Stimulated activated CD8-positive, alpha-beta memory T cell treated with anti-CD3 and anti-CD28 coated beads, Interleukin-7, amount 100 ng/mL, for 4 hours (primary cell): ENCODE measurements at regions not wholly inside any gene's neighbourhood (a gene's known extent, or its start where the extent isn't known, plus 50 kb on each side); places are given as distances from the start of the nearest gene placed in this dataset.
"Not testable (repeated sequence)": the region's sequence is repeated elsewhere in the genome, so short reads cannot be mapped to it uniquely, and the experiment has no call there.

Source experiments
- DNase-seq, 2 donors: peaks; one replicate each; pipeline ENCODE4 v3.0.0-alpha.2; 2020; ENCODE audit warnings: low read depth in 2 of 2

DNA sequence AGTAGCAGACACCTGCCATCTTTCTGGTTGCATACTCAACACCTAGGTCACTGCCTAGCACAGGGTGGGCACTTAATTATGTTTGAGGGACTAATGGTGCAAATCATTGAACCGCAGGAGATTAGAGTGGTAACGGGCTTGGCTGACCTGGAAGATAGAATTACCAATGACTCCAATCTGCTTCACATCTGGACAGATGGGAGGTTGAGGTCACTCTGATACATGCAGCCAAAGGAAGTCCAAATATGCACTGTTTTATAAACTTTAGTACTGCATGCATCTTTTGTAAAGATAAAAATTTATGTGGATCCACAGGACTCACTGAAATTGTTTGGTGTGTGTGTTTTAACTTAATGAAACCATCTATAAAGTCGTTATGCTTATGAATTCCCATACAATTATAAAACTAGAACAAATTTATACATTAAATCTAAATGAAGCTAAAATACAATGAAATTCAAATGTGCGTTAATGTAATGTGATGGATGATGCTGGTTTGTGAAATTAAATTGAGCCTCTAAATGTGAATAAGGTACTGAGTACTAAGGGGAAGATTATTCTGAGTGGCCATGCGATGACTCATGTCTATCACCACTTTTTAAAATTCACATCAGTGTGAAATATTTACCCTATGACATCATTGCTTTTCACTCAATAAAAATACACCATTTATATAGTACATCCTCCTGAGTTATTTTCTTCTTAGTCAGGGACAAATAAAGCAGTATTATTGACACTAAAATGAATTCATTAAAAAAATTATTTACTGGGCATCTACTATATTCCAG is 224.7 kb upstream of the FAM78B start:
- DNase-seq = no peak

DNA sequence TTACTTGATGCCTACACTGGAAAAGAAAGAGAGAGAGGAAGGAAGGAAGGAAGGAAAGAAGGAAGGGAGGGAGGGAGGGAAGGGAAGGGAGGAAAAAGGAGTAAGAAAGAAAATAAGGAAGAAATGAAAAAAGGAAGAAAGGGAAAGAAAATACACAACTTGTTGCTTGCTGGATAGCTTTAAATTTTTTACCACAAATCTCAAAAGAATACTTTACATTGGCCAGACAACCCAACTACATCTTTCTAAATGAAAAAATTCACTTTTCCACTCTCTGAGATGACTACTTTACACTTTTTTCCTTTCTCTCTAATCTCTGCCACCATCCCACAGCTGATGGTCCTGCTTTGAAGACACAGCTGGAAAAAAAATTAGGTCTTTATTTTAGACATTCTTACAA is 228.9 kb upstream of the FAM78B start:
- DNase-seq = no peak

DNA sequence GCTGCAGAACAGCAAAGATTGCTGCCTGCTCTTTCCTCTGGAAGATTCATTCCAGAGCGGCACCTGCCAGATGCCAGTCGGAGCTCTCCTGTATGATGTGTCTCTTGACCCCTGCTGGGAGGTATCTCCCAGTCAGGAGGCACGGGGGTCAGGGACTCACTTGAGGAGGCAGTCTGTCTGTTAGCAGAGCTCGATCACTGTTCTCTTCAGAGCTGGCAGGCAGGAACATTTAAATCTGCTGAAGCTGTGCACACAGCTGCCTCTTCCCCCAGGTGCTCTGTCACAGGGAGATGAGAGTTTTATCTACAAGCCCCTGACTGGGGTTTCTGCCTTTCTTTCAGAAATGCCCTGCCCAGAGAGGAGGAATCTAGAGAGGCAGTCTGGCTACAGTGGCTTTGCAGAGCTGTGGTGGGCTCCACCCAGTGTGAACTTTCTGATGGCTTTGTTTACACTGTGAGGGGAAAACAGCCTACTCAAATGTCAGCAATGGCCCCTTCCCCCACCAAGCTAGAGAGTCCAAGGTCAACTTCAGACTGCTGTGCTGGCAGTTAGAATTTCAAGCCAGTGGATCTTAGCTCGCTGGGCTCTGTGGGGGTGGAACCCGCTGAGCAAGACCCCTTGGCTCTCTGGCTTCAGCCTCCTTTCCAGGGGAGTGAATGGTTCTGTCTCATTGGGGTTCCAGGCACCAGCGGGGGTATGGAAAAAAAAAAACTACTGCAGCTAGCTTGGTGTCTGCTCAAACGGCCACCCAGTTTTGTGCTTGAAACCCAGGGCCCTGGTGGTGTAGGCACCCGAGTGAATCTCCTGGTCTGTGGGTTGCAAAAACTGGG is 242.7 kb upstream of the FAM78B start:
- not testable (repeated sequence) for DNase-seq

DNA sequence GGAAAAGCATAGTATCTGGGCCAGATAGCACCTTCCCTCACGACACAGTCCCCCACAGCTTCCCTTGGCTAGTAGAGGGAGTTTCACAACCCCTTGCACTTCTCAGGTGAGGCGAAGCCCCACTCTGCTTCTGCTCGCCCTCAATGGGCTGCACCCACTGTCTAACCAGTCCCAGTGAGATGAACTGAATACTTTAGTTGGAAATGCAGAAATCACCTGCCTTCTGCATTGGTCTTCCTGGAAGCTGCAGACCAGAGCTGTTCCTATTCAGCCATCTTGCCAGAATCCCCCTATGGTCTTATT is 243.2 kb upstream of the FAM78B start:
- no peak for DNase-seq

DNA sequence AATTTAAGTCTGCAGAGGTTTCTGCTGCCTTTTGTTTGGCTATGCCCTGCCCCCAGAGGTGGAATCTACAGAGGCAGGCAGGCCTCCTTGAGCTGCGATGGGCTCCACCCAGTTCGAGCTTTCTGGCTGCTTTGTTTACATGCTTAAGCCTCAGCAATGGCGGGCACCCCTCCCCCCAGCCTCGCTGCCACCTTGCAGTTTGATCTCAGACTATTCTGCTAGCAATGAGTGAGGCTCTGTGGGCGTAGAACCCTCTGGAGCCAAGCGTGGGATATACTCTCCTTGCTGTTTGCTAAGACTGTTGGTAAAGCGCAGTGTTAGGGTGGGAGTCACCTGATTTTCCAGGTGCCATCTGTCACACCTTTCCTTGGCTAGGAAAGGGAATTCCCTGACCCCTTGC is 250.0 kb upstream of the FAM78B start:
- DNase-seq = not testable (repeated sequence)

DNA sequence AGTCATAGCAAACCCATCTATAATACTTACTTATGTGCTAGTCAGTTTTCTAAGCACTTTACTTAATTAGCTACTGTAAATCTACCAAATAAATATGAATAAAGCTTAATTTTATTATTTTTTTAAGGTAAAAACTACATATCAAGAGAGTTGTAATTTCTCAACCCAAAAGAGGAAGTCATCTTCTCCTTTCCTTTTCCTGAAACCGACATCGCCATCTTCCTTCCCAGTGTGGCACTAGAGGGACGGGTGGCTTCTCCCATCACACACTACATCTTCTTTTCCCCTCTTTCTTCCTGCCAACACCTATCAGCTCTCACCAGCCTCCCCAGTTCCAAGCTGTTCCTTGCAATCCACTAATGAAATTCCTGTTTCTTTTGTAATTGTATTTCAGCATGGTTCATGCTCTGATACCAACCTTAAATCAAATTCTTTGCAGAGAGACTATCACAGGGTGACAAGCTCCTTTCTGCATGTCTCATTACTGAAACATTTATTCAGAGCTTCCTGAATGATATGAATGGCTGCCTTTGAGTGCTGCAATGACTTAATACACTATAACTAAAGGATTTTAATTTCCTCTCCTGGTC is 251.6 kb upstream of the FAM78B start:
- DNase-seq = no peak

DNA sequence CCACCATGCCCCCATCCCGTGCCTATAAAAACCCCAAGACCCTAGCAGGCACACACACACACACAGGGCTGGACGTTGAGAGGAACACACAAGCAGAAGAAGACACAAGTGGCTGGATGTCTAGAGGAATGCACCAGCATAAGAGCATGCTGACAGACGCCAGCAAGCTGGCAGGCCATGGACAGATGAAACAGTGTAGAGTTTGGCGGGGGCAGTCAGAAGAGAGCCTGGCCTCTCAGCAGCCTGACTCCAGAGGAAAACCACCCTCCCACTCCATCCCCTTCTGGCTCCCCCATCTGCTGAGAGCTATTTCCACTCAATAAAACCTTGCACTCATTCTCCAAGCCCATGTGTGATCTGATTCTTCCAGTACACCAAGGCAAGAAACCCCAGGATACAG is 255.8 kb upstream of the FAM78B start:
- DNase-seq = not testable (repeated sequence)

DNA sequence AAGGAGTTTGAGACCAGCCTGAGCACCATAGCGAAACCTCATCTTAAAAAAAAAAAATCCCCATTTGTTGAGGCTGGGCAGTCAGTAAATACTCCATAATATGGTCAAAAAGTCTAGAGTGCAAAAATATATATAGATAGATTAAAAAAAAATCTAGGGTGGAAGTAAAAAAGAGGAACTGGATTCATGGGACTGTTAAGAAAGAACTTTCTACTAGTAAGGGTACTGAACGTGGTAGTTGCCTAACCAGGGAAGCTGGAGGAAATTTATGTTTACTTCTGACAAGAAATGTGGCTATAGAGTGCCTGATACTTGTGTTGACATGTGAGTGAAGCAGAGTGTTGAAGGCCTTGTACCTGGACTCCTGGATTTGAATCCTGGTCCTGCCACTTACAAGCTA is 265.9 kb upstream of the FAM78B start:
- no peak for DNase-seq

DNA sequence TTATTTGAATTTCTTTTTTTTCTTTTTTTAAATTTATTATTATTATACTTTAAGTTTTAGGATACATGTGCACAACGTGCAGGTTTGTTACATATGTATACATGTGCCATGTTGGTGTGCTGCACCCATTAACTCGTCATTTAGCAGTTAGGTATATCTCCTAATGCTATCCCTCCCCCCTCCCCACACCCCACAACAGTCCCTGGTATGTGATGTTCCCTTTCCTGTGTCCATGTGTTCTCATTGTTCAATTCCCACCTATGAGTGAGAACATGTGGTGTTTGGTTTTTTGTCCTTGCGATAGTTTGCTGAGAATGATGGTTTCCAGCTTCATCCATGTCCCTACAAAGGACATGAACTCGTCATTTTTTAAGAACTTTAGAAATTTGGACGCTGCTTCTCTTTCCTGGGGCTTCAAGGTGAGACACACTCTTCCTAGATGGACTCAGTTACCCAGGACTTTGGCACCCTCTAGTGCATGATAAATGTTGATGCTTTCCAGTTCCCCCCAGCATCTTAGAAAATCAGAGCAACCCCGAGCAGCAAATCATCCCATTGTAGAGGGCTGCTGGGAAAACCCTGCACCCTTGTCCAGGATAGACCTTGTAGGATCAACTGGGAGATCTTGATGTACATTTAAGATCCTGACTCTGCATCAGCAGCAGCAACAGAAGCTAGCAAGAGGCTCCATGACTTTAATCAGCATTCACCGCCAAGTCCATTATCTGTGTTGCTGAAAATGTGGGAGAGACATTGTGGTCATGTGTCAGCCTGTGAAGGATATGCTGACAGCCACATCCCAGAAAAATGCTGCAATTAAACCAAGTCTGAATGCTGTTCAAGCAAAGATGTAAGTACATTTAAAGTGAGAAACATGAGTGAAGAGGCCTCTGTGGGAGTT is 266.9 kb upstream of the FAM78B start:
- not testable (repeated sequence) for DNase-seq

DNA sequence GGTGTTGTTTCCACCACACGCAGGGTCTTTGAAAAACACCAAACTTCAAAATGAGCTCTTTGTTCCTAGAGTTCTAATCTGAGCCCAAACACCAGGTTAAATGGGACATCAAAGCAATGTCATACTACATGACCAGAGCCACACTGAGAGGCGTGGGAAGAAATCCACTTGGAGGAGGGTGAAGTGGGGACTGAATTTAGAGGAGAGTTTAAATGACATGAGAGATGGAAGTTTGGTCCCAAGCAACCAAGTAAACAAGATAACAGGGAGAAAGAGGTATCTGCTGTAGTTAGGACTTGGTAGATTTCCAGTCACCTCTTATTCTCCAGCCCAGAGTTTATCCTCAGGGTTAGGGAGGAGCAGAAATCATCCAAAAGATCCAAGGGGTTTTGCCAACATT is 290.9 kb upstream of the FAM78B start:
- DNase-seq = no peak

DNA sequence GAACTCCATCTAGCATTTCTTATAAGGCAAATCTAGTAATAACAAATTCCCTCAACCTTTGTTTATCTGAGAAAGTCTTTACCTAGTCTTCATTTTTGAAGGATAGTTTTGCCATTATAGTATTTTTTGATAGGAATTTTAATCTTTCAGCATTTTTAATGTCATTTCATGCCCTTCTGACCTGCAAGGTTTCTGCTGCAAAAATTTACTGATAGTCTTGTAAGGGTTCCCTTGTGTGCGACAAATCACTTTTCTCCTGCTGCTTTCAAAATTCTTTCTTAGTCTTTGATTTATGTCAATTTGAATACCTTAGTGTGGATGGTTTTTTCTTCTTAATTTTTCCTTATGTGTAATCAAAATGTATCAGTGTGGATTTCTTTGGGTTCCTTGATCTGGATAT is 297.5 kb upstream of the FAM78B start:
- no peak for DNase-seq

DNA sequence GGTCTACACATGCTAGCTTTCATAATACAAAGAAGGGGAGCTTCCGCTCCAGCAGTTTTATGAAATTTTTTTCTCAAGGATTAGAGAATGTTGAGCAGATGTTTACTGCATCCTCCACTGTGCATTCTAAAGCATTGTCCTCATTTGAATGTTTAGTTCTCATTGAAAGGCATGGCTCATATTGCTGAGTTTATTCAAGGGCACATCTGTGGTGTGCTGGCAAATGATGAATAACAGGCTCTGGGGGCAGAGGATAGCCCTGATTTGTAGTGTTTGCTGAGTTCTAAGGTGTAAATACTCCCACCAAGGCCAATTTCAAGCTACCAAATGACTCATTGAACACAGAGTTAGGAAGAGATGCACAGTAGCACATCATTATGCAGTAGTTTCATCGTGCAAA is 303.2 kb upstream of the FAM78B start:
- no peak for DNase-seq

DNA sequence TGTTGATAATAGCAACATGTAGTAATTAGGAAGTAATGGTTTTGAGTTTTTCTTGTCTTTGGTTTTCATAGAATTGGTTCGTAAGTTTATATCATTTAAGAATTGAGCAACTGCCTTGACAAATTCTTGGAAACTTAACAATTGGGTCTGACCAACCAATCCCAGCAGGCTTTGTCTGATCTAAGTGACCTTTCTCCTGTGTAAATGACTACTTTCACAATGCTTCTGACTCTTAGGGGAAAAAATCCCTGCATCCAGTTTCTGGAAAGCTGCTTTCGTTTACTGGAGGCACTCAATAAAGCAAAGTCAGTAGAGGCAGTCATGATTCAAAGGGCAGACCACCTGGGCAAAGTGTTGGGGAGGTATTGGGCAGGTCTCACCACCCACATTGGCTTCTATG is 303.6 kb upstream of the FAM78B start:
- DNase-seq = no peak

DNA sequence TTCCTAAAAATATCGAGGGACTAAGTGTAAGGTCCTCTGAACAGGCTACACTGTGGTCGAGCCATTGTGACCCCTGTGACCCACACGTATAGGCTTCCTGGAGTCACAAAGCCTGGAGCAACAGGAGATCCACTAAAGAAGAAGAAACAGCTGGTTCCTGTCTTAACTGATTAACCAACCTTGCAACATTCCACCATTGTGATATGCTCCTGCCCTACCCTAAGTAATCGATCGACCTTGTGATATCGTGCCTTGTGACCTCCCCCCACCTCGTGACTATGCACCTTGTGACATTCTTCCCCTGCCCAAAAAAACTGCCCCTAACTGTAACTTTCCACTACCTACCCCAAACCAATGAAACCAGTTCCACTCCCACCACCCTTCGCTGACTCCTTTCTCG is 304.6 kb upstream of the FAM78B start:
- DNase-seq = no peak

DNA sequence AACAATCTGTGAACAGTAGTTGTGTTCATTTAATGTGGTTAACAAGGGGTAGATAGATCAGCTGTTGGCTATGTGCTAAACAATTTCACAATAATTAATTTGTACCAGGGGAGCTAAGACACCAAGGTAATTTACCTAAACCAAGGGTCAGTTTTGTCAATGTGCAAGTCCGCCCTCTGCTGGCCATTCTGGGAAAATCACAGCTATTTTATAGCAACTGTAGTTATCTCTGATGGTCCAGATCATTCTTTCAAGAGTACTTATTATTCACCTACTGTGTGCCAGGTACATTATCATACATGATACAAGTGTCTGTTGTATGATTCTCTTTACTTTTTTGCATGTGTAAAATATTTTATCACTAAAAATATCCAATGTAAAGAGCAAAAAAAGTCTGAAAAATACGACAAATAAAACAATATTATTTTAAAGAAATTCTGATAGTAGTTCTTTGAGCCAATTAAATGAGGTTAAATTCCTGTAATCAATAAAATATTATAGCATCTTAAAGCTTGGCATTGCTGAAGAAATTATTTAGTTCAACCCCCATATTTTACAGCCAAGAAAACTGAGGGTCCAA is 312.3 kb upstream of the FAM78B start:
- DNase-seq = peak; percentile 3 to 36

DNA sequence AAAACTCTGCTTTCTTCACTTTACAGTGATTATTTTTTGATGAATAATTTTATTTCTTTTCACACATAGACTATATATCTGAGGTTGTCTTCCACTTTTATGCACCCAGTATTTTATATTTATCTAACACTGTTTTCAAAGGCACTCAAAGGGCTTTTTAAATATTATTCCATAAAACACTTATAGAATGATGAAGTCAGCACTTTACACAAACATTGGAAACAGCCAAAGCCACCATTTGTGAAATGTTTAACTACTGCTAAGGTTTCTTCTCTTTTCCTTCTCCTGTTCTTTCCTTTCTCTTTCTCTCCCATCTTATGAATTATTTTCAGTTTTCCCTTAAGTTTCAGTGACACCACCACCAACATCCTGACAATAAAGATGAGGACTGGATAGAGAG is 317.7 kb upstream of the FAM78B start:
- no peak for DNase-seq

DNA sequence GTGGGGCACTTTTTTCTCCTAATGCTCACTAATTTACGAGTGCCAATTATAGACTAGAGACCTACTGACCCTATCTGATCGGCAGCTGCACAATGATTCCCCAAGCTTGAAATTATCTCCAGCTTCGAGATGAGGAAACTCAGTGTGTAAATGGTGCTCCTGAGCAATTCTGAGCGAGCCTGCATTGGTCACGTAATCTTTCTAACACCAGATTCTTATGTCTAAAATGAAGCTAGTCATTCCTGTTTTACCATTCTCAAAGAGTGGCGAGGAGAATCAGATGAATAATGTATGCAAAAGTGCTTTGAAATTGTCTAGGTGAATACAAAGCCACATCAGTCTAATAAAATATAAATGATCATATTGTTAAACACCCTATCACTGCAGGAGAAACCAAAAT is 318.1 kb upstream of the FAM78B start:
- no peak for DNase-seq

DNA sequence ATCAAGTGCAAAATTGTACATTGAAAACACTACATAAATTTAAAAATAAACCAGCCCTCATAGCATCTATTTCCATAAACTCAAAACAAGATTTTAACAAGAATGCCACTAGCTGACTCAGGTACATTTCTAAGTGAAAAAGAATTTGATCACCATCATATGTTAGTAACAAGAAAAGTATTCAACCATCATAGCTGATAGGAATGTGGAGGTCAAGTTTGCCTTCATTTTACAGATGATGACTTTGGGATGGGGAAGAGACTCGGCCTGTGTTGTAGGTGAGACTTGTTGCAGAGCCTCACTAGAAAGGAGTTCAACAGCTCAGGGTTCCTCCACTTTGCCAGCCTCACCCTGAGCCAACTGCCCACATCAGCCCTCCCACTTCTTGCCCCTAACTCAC is 318.8 kb upstream of the FAM78B start:
- no peak for DNase-seq

DNA sequence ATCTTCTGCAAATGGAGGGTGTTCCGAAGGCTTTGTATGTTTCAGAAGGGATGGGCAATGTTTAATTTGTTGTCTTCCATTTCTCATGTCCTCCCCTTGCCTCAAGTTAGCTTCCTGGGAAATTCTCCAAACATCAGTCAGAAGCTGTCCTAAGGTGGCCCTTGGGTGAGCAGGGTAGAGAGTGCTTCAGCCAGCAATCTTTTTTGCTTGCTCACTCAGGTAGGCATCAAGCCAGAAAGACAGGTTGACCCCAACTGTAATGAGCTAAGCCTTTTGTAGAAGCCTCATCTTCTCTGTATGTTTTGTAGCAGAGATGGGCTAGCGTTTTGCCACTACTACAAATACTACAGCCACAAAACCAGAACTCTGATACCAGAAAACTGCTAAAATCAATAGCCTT is 321.5 kb upstream of the FAM78B start:
- no peak for DNase-seq

DNA sequence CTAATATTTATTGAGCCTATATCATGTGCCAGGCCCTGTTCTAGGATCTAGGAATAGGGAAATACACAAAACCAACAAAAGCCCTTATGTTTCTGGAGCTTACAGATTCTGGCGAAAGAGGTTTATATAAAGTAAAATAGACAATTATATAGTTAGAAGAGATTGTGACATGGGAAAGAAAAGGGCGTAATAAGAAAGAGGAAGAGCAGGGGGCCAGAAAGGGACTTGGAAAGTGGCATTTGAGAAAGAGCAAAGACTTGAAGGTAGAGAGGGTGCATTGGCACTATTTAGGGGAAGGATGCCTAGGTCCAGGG is 322.5 kb upstream of the FAM78B start:
- no peak for DNase-seq

DNA sequence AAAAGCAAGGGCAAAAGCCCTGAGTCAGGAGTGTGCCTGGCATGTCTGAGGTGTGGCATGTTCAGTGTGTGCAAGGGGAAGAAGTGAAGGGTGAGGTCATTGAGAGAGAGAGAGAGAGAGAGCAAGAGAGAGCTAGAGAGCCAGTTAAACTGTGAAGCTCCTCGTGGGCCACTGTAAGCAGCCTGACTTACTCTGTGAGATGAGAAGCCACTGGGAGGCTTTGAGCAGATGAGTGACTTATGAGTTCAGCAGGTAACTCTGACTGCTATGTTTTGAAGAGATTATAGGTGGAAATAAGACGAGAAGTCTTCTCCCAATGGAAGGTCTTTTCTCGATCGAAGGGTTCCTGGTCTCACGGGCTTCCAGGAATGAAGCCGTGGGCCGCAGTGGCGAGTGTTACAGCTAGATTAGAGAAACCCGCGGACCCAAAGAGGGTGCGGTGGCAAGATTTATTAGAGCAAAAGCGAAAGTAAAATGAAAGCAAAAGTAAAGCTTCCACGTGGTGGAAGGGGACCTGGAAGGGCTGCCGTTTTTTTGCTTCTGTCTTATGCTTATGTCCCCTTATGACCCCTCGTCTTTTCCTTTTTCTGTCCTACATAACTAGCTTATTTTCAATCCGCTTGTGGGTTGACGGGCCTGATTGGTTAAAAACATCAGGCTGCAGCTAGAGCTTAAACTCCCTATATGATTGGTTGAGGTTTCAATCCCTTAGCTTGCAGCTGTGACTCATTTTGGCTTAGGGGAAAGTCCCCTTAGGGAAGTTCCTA is 323.1 kb upstream of the FAM78B start:
- peak; percentile 28 to 49 for DNase-seq
